OCI-M2 (cell line): ENCODE measurements at regions not wholly inside any gene's neighbourhood (a gene's known extent, or its start where the extent isn't known, plus 50 kb on each side); places are given as distances from the start of the nearest gene placed in this dataset.

ENCODE experiments used
- DNase-seq: peaks from one replicate; lab custom pipeline; 2025; ENCODE audit not compliant: unreplicated experiment; lab: John Stamatoyannopoulos, UW

DNA sequence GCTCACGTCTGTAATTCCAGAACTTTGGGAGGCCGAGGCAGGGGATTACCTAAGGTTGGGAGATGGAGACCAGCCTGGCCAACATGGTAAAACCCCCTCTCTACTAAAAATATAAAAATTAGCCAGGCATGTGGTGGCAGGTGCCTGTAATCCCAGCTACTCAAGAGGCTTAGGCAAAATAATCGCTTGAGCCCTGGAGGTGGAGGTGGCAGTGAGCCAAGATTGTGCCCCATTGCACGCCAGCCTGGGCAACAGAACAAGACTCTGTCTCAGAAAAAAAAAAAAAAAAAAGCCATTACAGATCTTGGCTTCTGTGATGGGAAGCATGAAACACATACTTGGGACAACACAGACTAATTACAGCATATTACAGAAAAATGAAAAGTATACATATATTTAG is 1404.5 kb upstream of the SPRY2 start:
- no peak for DNase-seq

DNA sequence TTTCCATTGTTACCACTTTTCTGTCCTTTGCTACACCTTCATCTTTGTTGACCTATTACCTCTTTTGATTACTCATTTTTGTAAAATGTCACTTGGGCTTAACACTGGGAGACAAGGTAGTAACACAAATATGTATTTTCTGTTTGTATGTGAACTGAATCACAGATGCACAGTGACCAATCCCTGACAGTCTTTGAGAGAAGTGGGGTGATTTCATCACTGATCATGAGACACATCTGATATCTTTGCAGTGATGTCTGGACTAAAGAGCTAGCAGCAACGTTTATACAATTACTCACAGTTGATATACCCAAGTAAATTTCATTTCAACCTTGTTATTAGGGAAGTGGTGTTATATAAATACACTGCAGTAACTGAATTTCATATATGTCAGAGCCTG is 1397.4 kb upstream of the SPRY2 start:
- no peak for DNase-seq

DNA sequence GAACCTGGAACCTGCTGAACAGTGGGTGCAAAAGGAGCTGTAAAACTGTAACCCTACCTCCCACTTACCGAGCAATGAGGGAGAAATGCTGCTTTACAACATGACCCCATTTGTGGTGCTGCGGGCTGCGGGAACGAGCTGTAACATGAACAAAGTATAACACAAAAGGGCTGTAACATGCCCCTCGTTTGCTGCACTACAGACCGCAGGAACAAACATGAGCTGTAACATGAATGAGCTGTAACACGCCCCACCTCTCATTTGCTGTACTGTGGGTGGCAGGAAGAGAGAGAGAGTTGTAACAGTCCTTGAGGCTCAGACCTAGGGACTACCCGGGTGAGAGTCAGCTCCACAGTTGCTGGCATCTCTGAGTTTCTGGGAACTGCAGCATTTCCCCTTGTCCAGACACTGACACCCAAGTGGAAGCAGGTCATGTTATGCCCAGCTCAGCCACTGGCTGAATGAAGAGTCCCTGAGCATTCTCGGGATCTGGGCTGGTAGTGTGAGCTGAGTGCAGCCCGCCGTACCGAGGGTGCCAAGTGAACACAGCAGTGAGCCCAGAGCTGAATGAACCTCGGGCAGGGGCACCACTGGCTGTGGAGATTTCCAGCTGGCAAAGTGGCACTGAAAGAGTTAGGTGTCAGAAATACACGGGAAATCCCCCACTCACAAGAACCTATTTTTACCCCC is 1385.3 kb upstream of the SPRY2 start:
- DNase-seq: no peak

DNA sequence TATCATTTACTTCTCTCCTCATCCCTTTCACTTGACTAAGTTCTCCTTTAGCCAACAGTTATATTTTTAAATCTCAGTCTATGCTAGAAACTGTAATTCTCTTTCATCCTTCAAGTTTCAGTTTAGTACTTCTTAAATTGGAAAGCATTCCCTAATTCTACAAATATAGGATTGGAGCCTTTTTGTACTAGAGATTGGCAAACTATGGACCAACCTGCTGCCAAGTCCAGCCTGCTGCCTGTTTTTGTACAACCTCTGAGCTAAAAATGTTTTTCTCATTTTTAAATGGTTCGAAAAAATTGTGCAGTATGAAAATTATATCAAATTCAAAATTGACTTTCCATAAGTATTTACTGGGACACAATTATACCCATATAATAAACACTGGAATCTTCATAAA is 1381.5 kb upstream of the SPRY2 start:
- no peak for DNase-seq

DNA sequence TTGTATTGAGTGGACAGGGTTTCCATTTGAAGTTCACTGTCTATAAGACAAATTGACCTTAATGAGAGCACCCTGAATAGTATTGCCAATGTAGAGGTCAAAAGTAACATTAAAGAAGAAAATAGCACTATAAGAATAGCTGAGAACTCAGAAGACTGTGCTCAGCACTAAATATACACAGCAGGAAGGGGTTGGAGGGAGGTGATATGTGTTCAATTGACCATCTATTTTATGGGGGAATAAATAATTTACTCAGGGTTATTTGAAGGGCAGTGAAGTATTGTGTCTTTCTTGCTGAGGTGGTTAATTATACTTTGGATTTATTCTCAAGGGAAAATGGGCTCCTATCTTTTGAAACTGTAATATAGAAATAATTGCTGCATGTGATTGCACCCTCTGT is 1380.5 kb upstream of the SPRY2 start:
- no peak for DNase-seq

DNA sequence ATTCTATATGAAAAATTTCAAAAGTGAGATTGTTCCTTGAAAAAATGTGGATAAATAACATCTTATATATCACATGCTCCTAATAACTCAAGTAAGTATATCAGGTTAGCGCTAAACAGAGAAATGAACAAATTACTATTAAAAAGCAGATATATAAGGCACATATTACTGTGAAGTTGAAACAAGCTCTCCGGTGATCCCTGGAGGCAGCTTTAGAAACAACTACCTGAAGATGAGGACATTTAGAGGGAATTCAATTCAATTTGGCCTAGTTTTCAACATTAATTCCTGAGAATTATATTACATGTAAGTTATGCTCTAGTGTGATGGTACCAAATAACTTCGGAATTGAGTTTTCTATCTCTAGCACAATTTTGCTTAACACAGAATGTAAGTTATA is 1373.6 kb upstream of the SPRY2 start:
- DNase-seq: no peak

DNA sequence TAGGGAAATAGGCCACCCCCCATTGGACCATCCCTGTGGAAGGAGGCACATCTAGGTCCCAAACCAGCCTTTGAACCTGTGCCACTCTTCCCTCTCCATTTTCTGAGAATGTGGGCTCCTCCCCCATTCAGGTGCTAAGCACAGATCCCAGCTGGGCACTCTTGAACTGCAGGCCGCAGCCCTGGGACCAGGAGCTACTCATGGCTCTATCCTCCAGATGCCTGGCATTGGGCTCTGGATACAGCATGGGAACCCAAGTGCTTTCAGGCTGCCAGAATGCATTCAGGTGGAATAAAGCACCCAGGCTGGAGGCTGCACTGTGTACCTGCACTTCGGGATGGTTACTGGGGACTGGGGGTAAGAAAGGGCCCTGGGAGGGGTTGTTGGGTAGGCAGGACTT is 1372.3 kb upstream of the SPRY2 start:
- DNase-seq: no peak

DNA sequence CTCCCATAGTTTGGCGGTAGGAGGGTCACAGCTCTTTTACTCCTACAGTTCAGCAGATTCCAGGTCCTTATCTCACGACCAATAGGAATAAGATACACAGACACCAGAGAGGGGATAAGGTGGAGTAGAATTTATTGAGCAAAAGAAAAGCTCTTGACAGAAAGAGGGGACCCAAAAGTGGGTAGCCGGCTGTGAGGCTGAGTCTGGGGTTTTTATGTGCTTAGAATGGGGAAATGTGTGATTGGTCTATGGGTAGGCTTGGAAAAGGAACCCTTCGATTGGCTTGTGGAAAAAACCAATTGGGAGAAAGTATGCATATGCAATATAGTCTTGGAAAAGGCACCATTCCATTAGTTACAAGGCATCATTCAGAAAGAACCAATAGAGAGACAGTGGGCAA is 1356.9 kb upstream of the SPRY2 start:
- DNase-seq: no peak

DNA sequence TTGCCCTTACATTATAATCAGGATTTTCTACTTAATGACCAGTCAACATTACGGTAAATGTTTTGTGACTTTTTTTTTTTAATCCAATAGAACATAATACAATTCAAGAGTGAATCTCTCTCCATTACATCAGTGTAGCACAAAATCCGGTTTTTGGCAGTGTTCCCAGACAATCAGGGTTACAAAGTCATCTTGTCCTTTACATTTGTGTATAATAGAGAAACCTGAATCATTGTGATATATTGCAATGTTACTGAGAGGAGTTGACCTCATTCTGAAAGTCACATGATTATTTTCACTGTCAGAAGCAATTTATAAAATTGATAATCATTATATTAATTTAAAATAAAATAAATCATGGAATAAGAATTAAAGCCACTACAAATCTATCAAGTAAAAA is 1346.0 kb upstream of the SPRY2 start:
- DNase-seq: no peak

DNA sequence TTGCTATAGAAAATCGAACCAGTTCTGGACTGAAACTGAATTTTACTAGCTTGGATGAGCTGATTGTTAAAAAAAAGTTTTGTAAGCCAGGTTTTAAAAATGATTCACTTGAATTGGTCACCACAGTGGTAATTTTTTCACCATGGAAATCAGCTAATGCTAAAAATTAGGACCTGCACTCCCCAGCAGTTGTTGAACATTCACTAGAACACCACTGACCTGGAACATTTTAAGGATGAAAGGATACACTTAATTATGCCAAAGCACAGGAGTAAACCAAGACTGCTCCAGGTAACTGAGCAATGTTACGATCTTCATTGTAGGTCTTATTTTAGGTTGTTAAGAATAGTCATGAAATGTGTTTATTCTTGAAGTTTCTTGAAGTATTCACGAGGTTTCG is 1342.6 kb upstream of the SPRY2 start:
- no peak for DNase-seq

DNA sequence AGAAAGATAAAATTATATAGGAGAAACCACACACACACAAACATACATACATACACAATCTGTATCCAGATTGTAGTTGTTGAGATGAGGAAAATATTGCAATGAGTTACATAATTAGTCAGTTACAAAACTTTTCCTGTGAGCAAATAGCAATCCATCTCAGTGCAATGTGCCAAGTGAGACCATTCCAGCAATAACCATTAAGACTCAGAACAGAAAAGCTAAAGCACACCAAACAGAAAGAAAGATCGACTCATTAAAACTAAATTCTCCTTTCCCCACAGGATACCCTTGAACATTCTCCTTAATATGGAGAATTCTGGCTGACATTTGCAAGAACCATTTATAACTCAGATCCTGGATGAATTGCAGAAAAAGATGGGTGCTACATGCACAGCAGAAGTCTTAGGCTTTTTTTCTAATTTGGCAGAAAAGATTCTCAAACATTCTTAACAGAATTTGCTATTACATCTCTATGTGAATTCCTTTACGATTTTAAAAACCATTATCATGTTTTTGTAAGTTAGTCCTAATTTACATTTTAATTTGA is 1341.2 kb upstream of the SPRY2 start:
- DNase-seq: no peak

DNA sequence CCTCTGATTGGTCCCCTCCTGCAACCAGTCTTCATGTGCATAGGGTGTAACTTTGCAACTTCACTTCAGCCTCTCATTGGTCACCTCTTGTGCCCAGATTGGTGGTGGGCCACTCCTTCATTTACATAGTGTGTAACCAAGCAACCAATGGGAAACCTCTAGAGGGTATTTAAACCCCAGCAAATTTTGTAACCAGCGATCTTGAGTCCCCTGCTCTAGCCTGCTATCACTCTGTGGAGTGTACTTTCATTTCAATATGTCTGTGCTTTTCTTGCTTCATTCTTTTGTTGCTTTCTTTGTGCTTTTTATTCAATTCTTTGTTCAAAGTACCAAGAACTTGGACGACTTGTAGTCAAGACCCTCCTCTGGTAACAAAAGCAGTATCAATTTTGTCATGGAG is 1336.9 kb upstream of the SPRY2 start:
- no peak for DNase-seq

DNA sequence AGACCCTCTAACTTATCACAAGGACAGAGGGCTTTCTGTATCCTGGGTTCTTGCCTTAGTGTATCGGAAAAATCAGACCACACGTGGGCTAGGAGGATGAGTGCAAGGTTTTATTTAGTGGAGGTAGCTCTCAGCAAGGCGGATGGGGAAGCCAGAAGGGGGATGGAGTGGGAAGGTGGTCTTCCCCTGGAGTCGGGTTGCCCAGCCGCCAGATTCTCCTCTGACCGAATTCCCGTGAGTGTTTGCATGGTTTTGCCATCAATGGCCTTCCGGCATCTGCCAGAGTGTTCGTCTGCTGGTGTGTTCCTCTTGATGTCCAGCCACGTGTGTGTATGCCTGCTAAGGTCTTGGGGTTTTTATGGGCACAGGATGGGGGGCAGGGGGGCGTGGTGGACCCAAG is 1335.1 kb upstream of the SPRY2 start:
- no peak for DNase-seq

DNA sequence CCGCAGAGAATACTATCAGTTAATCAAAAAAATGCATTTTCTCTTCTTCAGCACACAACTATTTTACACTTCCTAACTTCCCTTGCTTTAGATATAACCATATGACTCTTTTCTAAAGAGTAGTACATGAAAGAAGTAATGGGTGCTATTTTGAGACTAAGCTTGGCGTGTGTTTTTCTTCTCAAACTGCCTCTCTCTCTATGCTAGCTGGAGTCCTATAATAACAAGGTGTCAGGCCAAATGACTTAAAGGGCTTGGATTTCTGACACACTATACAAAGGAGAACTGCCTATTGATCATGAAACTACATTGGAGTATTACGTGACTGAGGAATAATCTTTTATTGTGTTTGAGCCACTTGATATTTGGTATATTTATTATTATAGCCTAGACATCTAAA is 1330.1 kb upstream of the SPRY2 start:
- no peak for DNase-seq

DNA sequence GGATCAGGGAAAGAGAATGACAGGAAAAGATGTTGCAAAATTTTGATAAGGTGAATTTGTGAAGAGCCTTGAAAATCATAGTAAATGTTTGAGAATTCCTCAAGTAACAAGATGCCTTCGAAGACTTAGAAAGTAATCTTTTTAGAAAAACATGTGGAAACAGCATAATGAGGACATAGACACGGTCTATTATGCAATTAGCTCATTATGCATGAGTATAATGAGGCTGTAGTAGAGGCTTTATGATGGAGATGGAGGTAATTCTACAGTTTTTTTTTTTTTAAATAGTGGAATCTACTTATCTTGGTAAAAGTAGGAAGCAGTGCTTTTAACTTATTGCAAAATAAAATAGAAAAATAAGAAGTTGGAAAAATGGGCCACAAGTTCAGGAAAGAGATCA is 1329.1 kb upstream of the SPRY2 start:
- no peak for DNase-seq

DNA sequence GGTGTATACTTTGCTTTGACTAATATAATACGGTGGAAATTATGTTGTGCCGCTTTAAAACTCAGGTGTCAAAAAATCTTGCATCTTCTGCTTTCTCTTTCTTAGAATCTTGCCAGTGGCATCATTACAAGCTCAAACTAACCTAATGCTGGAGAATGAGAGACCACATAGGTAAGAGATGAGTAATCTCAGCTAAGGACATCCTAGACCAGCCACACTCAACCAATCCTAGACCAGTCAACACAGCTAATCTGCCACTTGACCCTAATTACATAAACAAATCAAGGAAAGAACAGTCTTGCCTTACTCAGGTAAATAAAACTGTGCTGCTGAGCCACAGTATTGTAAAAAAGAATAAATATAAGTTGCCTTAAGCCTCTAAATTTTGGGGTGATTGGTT is 1323.9 kb upstream of the SPRY2 start:
- no peak for DNase-seq

DNA sequence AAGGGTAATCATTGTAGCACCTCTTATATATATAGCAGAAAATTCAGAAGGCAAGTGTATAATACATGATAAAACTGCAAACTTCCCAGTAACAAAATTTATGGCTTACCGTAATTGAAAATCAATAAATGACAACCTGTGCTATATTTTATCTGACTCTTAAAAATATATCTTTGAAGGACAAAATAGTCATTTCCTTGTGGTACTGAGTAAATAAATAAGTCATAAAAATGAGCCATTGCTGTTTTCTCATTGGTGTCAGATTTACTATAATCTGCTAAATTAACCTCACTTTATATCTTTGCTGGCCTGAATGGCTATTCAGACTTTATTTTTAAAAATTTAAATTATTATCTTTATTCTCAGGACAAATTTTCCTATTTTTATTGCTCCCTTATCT is 1319.1 kb upstream of the SPRY2 start:
- no peak for DNase-seq

DNA sequence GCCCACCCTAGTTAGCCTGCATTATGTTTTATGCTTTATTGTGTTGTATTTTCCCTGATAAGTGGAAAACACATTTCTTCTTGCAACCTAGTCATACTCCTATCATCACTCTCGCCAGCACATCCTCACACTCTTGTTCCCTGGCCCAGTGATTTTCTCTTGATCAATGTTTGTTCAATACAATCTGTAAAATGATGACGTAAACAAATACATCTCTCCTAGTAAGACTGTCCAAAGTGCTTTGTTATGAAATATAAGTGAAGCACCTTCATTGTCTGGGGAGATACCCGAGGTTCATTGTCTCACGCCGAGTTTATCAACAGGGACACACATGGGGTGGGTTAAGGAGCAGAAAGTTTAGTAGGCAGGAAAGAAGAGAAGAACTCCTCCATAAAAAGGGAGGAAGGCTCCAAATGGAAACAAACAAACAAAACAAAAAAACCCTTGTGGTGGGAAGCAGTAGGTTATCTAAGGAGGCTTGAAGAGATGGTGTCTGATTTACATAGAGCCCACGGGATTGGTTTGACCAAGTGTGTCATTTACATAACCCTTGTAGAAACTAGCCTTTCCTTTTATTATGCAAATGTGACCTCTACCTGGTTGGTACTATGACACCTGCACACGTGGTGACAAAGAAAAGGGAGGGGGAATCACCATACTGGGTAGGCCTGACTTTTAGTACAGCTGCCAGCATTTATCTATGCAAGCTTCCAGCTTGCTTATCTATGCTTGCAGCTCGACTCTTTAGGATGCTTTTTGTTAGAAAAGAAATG is 1317.9 kb upstream of the SPRY2 start:
- DNase-seq: peak; percentile 16

DNA sequence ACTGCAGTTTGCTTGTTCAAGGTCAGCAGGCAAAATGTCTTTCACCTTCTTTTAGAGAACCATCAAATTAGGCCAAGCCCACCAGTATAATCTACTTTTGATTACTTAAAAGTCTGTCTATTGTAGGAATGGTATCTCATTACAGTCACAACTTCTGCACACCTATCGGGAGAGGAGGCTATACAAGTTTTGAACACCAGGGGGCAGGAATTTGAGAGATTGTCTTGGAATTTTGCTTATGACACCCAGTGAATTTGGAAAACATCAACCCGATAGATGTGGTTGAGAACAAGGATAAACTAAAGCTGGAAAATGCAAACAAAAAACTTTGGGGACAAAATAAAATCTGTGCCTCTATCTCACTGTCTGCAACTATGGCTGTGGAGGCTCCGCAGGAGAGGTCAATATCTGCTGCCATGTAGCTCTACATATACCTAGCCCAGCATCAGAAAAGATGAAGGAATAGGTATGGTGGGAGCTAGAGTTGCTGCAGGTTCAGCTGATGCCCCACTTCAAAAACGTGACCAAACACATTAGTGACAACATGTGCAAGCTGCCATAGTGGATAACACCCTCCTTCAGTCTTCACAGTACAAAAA is 1299.2 kb upstream of the SPRY2 start:
- no peak for DNase-seq

DNA sequence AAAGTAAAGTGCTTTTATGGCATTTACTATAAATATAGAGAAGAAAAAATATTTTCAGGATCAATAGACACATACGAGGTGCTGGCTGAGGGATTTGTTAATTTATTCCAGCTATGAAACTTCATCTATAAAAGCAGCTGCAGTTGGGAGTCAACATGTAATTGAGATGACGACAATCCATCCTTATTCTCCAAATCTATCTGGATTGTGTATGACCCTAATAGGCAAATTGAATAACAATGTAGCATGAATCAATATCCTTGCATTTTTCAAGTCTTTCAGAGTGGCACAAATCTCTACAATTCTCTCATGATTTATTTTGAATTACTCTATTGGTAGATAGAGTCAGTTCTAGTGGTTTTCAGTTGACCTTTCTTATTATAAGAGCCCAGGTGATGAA is 1296.5 kb upstream of the SPRY2 start:
- no peak for DNase-seq

DNA sequence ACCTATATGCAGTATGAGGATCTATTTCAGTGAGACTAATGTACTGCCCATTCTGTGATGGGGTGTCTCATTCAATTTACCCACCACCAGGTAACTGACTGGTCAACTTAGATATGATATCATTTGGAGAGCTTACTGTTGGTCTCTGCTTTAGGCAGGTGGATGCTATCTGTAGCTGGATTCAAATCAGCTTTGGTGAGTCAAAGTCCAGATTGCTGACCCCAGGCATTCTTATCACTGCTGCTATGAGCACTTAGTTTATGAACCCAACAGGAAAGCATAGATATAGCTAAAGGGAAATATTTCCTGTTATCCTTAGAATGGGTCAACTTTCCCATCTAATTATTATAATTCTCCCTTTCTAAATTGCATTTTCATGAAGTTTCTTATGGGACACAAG is 1295.2 kb upstream of the SPRY2 start:
- DNase-seq: no peak

DNA sequence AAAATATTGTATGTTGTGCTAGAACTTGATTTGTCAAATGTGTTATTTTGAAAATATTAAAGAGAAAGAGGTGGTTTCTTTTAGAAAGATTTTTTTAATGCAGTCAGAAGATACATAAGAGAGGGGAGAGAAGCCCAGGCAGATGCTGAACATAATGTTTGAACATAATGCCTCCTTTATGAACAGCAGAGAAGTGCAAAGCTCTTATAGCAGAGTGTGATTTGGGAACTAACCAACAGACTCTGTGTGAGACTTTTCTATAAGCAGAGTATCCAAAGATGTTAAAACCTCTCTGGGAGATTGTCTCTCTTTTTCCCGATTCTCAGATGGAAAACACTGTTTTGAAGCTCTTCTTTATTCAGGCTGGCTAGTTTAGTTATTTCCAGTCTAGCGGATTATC is 1274.1 kb upstream of the SPRY2 start:
- no peak for DNase-seq
